Adrenal gland (tissue), 9 donors: ENCODE measurements at regions not wholly inside any gene's neighbourhood (a gene's known extent, or its start where the extent isn't known, plus 50 kb on each side); places are given as distances from the start of the nearest gene placed in this dataset.

Experiments
- DNase-seq, 7 donors: peaks; one replicate each; pipeline ENCODE4 v3.0.0-alpha.2; 2019 to 2020
- H3K27ac ChIP-seq, 5 donors: fragments of 200-600 bp; sonication (generic) in 4 of 5; 1 replicate in 3 of 5; 2 replicates in 2 of 5; pipeline versions ENCODE4 v1.5.1 to v1.8.0; 2016 to 2020; ENCODE audit warnings: mild to moderate bottlenecking in 1 of 5
- H3K27me3 ChIP-seq: fragments of 200-600 bp; 2 replicates; pipeline ENCODE4 v1.8.0; 2021
- H3K36me3 ChIP-seq, 2 donors: fragments of 200-600 bp; replicated peaks in 1 of 2; 1 replicate in 1 of 2; 2 replicates in 1 of 2; pipeline versions ENCODE4 v1.5.1 to v1.8.0; 2018 to 2022
- H3K4me1 ChIP-seq, 2 donors: fragments of 200-600 bp; replicated peaks in 1 of 2; 1 replicate in 1 of 2; 2 replicates in 1 of 2; pipeline versions ENCODE4 v1.5.1 to v1.8.0; 2018 to 2021
- H3K4me3 ChIP-seq, 4 donors: fragments of 200-600 bp; sonication (generic) in 3 of 4; one replicate each; pipeline ENCODE4 v1.5.1; 2016 to 2018
- H3K9me3 ChIP-seq, 3 donors: fragments of 200-600 bp; sonication (generic) in 1 of 3; replicated peaks in 1 of 3; 1 replicate in 2 of 3; 2 replicates in 1 of 3; pipeline versions ENCODE4 v1.5.1 to v1.8.0; 2016 to 2021
- POLR2A ChIP-seq, 2 donors: fragments of 450-650 bp; IDR thresholded peaks; one replicate each; pipeline ENCODE4 v1.6.1; 2017; ENCODE audit warnings: antibody characterized with exemption in 2 of 2, mild to moderate bottlenecking in 2 of 2, moderate library complexity in 1 of 2
- WGBS, 4 donors: extraction: QIAGEN DNeasy Blood & Tissue Kit in 2 of 4; methylation state at CpG; one replicate each; pipeline versions ENCODE4 v1.1.5 to v1.1.7; 2013 to 2017; 5-methylcytosine and 5-hydroxymethylcytosine counted together
- intact Hi-C, 2 donors: fragments of 100-400 bp; cut with DNase I; formaldehyde crosslinking; loops; one replicate each; pipeline versions ENCODE4 v1.14.1 to v1.15.0; 2022 to 2023
- TF ChIP-seq, protein P1 (sequence below), 6 experiments: fragments of 450-650 bp in 4 of 6; fragments of 200-600 bp in 2 of 6; sonication (generic) in 1 of 6; IDR thresholded peaks; 1 replicate in 5 of 6; 2 replicates in 1 of 6; pipeline versions ENCODE4 v1.5.1 to v1.8.0; 2016 to 2021; ENCODE audit warnings: antibody characterized with exemption in 6 of 6, mild to moderate bottlenecking in 2 of 6, moderate library complexity in 1 of 6
- donor health status: healthy with polysubstance abuse.
- donor health status: Bipolar disorder and iron deficiency.
- donor health status: DM: yes; HTN: yes; CAD: no.
- donor health status: DM: no; HTN: no; CAD: no.
- donor health status: DM: no; HTN: no; CAD: no.

DNA sequence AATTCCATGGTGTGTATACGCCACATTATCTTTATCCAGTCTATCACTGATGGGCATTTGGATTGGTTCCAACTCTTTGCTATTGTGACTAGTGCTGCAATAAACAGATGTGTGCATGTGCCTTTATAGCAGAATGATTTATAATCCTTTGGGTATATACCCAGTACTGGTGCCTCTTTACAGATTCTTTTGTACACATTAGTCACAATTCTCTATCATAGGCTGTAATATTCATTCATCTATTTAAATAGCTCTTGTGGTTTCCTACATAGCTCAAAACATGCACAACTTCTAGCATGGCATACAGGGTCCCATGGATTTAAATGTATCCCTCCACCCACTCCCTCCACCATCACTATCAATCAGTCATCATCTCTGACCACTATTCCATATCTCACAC, 324.1 kb upstream of the CADM2 start:
- 79 to 91% (median 81%) methylated on average over 1 of the region's 1 CpG for WGBS, 4 donors
- intact Hi-C loops, result no loop called here

DNA sequence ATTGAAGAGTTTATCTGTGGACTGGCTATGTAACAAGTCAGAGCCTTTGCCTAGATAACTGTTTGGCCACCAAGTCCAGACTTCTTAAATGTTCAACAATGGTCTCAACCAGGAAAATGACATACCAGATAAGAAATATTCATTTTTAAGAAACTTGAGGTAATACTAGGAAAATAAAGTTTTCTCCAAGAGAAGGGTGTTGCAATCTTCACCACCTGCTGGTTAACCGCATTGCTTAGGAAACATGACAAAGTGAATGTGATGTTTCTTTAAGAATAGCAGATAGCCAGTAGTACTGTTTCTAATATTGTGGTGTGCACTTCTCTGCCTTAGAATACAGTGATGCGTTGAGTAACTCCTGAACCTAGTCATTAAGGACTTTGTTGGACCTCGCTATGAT, 321.5 kb upstream of the CADM2 start:
- no peak overlapping the region for H3K27ac ChIP-seq
- H3K27me3 ChIP-seq, result no peaks in the 10 kb centered on the region
- no peaks in the 10 kb centered on the region for H3K4me1 ChIP-seq
- no peak for DNase-seq
- H3K36me3 ChIP-seq, result no peaks in the 10 kb centered on the region
- TF ChIP-seq, protein P1, sequence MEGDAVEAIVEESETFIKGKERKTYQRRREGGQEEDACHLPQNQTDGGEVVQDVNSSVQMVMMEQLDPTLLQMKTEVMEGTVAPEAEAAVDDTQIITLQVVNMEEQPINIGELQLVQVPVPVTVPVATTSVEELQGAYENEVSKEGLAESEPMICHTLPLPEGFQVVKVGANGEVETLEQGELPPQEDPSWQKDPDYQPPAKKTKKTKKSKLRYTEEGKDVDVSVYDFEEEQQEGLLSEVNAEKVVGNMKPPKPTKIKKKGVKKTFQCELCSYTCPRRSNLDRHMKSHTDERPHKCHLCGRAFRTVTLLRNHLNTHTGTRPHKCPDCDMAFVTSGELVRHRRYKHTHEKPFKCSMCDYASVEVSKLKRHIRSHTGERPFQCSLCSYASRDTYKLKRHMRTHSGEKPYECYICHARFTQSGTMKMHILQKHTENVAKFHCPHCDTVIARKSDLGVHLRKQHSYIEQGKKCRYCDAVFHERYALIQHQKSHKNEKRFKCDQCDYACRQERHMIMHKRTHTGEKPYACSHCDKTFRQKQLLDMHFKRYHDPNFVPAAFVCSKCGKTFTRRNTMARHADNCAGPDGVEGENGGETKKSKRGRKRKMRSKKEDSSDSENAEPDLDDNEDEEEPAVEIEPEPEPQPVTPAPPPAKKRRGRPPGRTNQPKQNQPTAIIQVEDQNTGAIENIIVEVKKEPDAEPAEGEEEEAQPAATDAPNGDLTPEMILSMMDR (IDR thresholded peaks at IDR 0.05), result no peak
- no peak for TF ChIP-seq POLR2A (IDR thresholded peaks at IDR 0.05)
- 86 to 90% (median 87%) methylated on average over 3 of the region's 3 CpGs for WGBS, 4 donors
- intact Hi-C loops, result no loop called here
- no peak overlapping the region for H3K4me3 ChIP-seq
- no peaks in the 10 kb centered on the region for H3K9me3 ChIP-seq

More for the DNA sequence above, 324.1 kb upstream of the CADM2 start:
- TF ChIP-seq, protein P1 (IDR thresholded peaks at IDR 0.05), result no peak
- TF ChIP-seq POLR2A (IDR thresholded peaks at IDR 0.05), result no peak
- no peaks in the 10 kb centered on the region for H3K27me3 ChIP-seq
- no peaks in the 10 kb centered on the region for H3K4me1 ChIP-seq
- no peak overlapping the region for H3K4me3 ChIP-seq
- H3K27ac ChIP-seq, result no peak overlapping the region
- no peaks in the 10 kb centered on the region for H3K36me3 ChIP-seq
- H3K9me3 ChIP-seq, result no peaks in the 10 kb centered on the region
- no peak for DNase-seq

DNA sequence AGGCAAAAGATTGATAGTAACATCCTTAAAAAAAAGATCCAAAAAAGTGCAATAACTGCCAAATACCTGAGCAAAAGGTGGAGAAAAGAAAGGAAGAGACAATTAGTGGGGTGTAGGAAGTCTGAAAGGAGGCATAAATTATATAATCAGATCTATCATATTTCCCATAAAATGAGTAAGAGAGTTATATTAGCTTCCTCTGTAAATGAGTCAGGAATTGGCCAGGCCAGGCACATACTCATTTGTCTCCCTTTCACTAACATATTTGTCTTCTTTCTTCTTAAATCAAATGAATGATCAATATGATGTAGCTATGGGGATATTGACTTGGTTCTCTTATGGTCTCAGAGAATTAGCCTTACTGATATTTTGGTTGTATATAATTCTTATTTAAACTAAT, 292.3 kb upstream of the CADM2 start:
- Histone ChIP-seq H3K9me3 (no peaks in the 10 kb centered on the region), H3K27me3 (no peaks in the 10 kb centered on the region), H3K4me3 (no peak overlapping the region), H3K4me1 (no peaks in the 10 kb centered on the region), H3K36me3 (no peaks in the 10 kb centered on the region), H3K27ac (no peak overlapping the region)
- intact Hi-C loops, result no loop called here
- no peak for DNase-seq
- no peak for TF ChIP-seq POLR2A (IDR thresholded peaks at IDR 0.05)
- TF ChIP-seq, protein P1 (IDR thresholded peaks at IDR 0.05), result no peak

DNA sequence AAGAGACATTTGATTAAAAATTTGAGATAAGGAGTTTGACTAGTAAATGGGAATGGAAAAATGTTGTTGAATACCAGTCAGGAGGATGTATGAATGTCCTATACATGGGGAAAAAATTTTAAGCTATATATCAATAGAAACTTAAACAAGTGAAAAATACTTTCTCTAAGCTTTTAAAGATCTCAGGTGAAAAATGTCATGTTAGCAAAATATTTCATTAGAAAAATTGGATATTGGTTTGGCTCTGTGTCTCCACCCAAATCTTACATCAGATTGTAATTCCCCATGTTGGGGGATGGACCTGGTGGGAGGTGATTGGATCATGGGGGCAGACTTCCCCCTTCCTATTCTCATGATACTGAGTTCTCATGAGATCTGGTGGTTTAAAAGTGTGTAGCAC, 279.6 kb upstream of the CADM2 start:
- TF ChIP-seq, protein P1 (IDR thresholded peaks at IDR 0.05), result no peak
- no peak for TF ChIP-seq POLR2A (IDR thresholded peaks at IDR 0.05)
- no peak overlapping the region for H3K4me3 ChIP-seq
- intact Hi-C loops, result no loop called here

More for the DNA sequence above, 279.6 kb upstream of the CADM2 start:
- no peaks in the 10 kb centered on the region for H3K36me3 ChIP-seq
- no peak for DNase-seq
- H3K27ac ChIP-seq, result no peak overlapping the region
- no peaks in the 10 kb centered on the region for H3K27me3 ChIP-seq
- peaks cover 0 to 4% (median 0%) of the 10 kb centered on the region in 3 donors for H3K9me3 ChIP-seq
- no peaks in the 10 kb centered on the region for H3K4me1 ChIP-seq
